Upper lobe of left lung (tissue), 6 donors: ENCODE measurements at regions not wholly inside any gene's neighbourhood (a gene's known extent, or its start where the extent isn't known, plus 50 kb on each side); places are given as distances from the start of the nearest gene placed in this dataset.

Experiments used
- ATAC-seq, 2 donors: fragments of 200-7000 bp; cut with Tn5 transposase; one replicate each; pipeline ENCODE4 v1.9.1; 2022; ENCODE audit warnings: mild to moderate bottlenecking in 2 of 2, moderate library complexity in 2 of 2; ENCODE audit not compliant: low FRiP score in 2 of 2
- DNase-seq, 2 donors: peaks; one replicate each; pipeline ENCODE4 v3.0.0-alpha.2; 2019 to 2020
- H3K27ac ChIP-seq, 4 donors: fragments of 200-600 bp; sonication (generic); one replicate each; pipeline ENCODE4 v1.5.1; 2016 to 2019
- H3K27me3 ChIP-seq, 4 donors: fragments of 200-600 bp; sonication (generic); one replicate each; pipeline ENCODE4 v1.5.1; 2017 to 2019
- H3K36me3 ChIP-seq, 4 donors: fragments of 200-600 bp; sonication (generic); one replicate each; pipeline ENCODE4 v1.5.1; 2016 to 2019
- H3K4me1 ChIP-seq, 4 donors: fragments of 200-600 bp; sonication (generic); one replicate each; pipeline ENCODE4 v1.5.1; 2018 to 2019
- H3K4me3 ChIP-seq, 4 donors: fragments of 200-600 bp; sonication (generic); one replicate each; pipeline ENCODE4 v1.5.1; 2017 to 2019; ENCODE audit warnings: mild to moderate bottlenecking in 2 of 4, moderate library complexity in 1 of 4
- H3K9me3 ChIP-seq, 4 donors: fragments of 200-600 bp; sonication (generic); one replicate each; pipeline ENCODE4 v1.5.1; 2018 to 2019
- EP300 ChIP-seq, 4 donors: sonication (generic); formaldehyde crosslinking; IDR thresholded peaks; one replicate each; pipeline ENCODE4 v1.5.1; 2017; ENCODE audit warnings: antibody characterized with exemption in 4 of 4, control low read depth in 2 of 4
- POLR2A ChIP-seq, 4 donors: fragments of 450-650 bp; IDR thresholded peaks; one replicate each; pipeline ENCODE4 v1.5.1; 2016 to 2017; ENCODE audit warnings: antibody characterized with exemption in 4 of 4, mild to moderate bottlenecking in 2 of 4
- POLR2AphosphoS5 ChIP-seq, 2 donors: sonication (generic); formaldehyde crosslinking; IDR thresholded peaks; one replicate each; pipeline ENCODE4 v1.5.1; 2017; ENCODE audit warnings: antibody characterized with exemption in 2 of 2
- WGBS, 2 donors: methylation state at CpG; one replicate each; pipeline ENCODE4 v1.1.5; 2017 to 2018; 5-methylcytosine and 5-hydroxymethylcytosine counted together
- TF ChIP-seq, protein P1 (sequence below), 6 experiments: fragments of 450-650 bp in 4 of 6; fragments of 200-600 bp in 2 of 6; sonication (generic) in 2 of 6; IDR thresholded peaks; one replicate each; pipeline ENCODE4 v1.5.1; 2016 to 2019; ENCODE audit warnings: antibody characterized with exemption in 6 of 6
- donor health status: DM: no; HTN: no; CAD: no; lungs with moderate emphysema.
- donor health status: DM: no; HTN: yes; CAD: no; lungs with severe emphysema.

DNA sequence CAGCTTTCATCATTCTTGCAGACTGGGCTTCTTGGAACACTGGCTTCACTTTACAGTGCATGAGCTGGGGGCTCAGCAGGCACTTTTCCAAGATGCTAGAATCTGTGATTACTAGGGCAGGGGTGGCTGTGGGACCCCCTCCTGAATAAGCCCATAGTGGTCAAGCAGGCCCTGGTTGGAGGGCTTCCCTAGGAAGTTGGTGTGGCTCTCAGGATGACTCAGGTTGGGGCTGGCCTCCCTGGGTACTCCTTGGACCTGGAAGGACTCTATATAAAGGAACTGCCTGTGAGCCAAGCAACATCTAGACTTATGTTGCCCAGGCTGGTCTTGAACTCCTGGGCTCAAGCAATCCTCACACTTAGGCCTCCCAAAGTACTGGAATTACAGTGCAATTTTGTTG lies 88.3 kb upstream of the HELT start:
- Histone ChIP-seq H3K4me1 (no peaks in the 10 kb centered on the region), H3K27me3 (no peaks in the 10 kb centered on the region), H3K4me3 (no peak overlapping the region), H3K9me3 (peaks cover 0 to 4% (median 0%) of the 10 kb centered on the region in 4 donors), H3K36me3 (no peaks in the 10 kb centered on the region), H3K27ac (no peak overlapping the region)
- no peak for DNase-seq
- no peak for ATAC-seq
- TF ChIP-seq EP300 (IDR thresholded peaks at IDR 0.05), result no peak
- TF ChIP-seq, protein P1, sequence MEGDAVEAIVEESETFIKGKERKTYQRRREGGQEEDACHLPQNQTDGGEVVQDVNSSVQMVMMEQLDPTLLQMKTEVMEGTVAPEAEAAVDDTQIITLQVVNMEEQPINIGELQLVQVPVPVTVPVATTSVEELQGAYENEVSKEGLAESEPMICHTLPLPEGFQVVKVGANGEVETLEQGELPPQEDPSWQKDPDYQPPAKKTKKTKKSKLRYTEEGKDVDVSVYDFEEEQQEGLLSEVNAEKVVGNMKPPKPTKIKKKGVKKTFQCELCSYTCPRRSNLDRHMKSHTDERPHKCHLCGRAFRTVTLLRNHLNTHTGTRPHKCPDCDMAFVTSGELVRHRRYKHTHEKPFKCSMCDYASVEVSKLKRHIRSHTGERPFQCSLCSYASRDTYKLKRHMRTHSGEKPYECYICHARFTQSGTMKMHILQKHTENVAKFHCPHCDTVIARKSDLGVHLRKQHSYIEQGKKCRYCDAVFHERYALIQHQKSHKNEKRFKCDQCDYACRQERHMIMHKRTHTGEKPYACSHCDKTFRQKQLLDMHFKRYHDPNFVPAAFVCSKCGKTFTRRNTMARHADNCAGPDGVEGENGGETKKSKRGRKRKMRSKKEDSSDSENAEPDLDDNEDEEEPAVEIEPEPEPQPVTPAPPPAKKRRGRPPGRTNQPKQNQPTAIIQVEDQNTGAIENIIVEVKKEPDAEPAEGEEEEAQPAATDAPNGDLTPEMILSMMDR (IDR thresholded peaks at IDR 0.05), result no peak
- no peak for TF ChIP-seq POLR2A (IDR thresholded peaks at IDR 0.05)
- no peak for TF ChIP-seq POLR2AphosphoS5 (IDR thresholded peaks at IDR 0.05)

DNA sequence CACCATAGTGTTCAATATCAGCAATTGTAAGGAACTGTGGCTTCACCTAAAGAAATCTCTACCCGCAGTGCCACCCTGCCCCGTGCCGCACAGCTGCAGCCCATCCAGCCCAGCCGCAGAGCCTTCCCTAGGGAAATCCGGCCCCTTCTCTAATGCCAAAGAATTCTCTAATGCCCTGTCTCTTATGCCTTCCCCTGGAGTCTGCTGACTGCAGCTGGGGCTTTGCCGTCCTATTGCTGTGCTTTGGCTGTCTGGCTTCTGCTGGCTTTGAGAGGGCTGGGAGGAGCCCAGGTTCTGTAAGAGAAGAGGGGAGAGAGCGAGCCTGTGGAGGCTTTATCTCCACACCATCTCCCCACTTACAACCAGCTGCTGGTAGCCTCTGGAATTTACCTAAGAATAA lies 85.9 kb upstream of the HELT start:
- Histone ChIP-seq H3K4me3 (no peak overlapping the region), H3K9me3 (peaks cover 0 to 3% (median 0%) of the 10 kb centered on the region in 4 donors), H3K27ac (no peak overlapping the region), H3K27me3 (no peaks in the 10 kb centered on the region), H3K4me1 (no peaks in the 10 kb centered on the region), H3K36me3 (no peaks in the 10 kb centered on the region)
- ATAC-seq (no peak), DNase-seq (peak in 1 of 2 donors; percentile 38)
- WGBS, 2 donors, result 60 to 67% methylated on average over 6 to 7 of the region's 7 CpGs
- TF ChIP-seq POLR2AphosphoS5 (IDR thresholded peaks at IDR 0.05) (no peak), POLR2A (IDR thresholded peaks at IDR 0.05) (no peak), EP300 (IDR thresholded peaks at IDR 0.05) (no peak)
- TF ChIP-seq, protein P1 (IDR thresholded peaks at IDR 0.05), result no peak

DNA sequence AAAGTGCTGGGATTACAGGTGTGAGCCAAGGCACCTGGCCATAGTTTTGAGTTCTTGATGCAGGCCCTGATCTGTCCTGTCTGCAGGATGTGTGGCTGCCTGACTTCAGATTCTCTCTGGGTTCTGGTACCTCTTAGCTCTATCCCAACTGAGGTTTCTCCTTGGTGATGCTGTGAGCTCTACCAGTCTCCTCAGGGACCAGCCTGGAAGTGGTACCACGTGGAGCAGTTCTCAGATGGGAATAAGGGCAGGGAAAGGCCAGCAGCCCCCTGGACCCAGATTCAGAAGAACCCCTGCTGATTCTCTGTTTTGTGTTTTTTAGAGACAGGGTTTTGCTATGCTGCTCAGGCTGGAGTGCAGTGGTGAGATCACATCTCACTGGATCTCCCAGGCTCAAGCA lies 85.0 kb upstream of the HELT start:
- no peak for ATAC-seq
- TF ChIP-seq, protein P1 (IDR thresholded peaks at IDR 0.05), result no peak
- TF ChIP-seq POLR2AphosphoS5 (IDR thresholded peaks at IDR 0.05) (no peak), POLR2A (IDR thresholded peaks at IDR 0.05) (no peak)
- no peaks in the 10 kb centered on the region for H3K36me3 ChIP-seq
- H3K27ac ChIP-seq, result no peak overlapping the region
- 29 to 58% methylated on average over 1 of the region's 1 CpG for WGBS, 2 donors
- no peak overlapping the region for H3K4me3 ChIP-seq
- no peak for DNase-seq
- no peaks in the 10 kb centered on the region for H3K27me3 ChIP-seq
- H3K4me1 ChIP-seq, result no peaks in the 10 kb centered on the region
- H3K9me3 ChIP-seq, result no peaks in the 10 kb centered on the region

DNA sequence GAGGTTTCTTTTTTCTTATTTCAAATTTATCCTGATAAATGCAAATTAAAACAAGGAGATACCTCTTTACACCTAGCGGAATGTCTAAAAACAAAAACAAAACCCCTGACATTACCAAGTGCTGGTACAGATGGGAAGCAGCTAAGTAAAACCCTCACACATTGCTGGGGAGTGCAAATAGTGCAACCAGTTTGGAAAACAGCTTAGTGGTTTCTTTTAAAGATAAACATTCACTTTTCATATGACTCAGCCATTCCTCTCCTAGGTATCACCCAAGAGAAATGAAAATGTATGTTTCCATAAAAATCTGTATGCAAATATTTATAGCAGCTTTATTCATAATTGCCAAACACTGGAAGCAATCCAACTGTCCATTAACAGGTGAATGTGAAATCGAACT lies 84.1 kb upstream of the HELT start:
- Histone ChIP-seq H3K27ac (no peak overlapping the region), H3K4me3 (no peak overlapping the region), H3K36me3 (no peaks in the 10 kb centered on the region), H3K4me1 (no peaks in the 10 kb centered on the region), H3K9me3 (no peaks in the 10 kb centered on the region), H3K27me3 (no peaks in the 10 kb centered on the region)
- WGBS, 2 donors, result 83 to 85% methylated on average over 2 of the region's 2 CpGs
- DNase-seq (no peak), ATAC-seq (no peak)
- TF ChIP-seq, protein P1 (IDR thresholded peaks at IDR 0.05), result no peak
- TF ChIP-seq EP300 (IDR thresholded peaks at IDR 0.05) (no peak), POLR2A (IDR thresholded peaks at IDR 0.05) (no peak), POLR2AphosphoS5 (IDR thresholded peaks at IDR 0.05) (no peak)

DNA sequence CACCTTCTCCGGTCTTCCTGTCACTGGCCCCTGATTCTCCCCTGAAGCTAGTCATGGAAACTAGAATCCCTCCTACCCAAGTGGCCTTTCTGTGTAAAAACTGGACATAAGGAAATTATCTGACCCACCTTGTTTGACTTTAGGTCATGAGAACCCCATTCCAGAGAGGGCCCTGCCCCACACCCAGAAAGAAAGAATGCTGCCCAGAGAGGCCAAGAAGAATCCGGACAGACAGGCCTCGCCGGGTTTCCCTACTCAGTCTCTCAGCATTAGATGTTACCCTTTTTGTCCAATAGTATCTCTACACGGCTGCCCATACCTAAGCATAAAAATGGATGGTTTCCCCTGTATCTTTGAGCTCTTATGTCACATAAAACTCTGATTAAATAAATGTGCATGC lies 83.3 kb upstream of the HELT start:
- no peak for ATAC-seq
- H3K27ac ChIP-seq, result no peak overlapping the region
- TF ChIP-seq POLR2AphosphoS5 (IDR thresholded peaks at IDR 0.05) (no peak), EP300 (IDR thresholded peaks at IDR 0.05) (no peak), POLR2A (IDR thresholded peaks at IDR 0.05) (no peak)
- TF ChIP-seq, protein P1 (IDR thresholded peaks at IDR 0.05), result no peak
- H3K36me3 ChIP-seq, result no peaks in the 10 kb centered on the region
- H3K4me3 ChIP-seq, result no peak overlapping the region
- 78% methylated on average over 5 of the region's 5 CpGs for WGBS, 2 donors
- H3K9me3 ChIP-seq, result no peaks in the 10 kb centered on the region
- no peaks in the 10 kb centered on the region for H3K27me3 ChIP-seq
- no peaks in the 10 kb centered on the region for H3K4me1 ChIP-seq
- no peak for DNase-seq
